SKM-1 treated with dmso at 0.1 percent for 144 hours (cell line): ENCODE measurements at regions not wholly inside any gene's neighbourhood (a gene's known extent, or its start where the extent isn't known, plus 50 kb on each side); places are given as distances from the start of the nearest gene placed in this dataset.

Experiments used
- DNase-seq: peaks from one replicate; lab custom pipeline; 2025; ENCODE audit not compliant: unreplicated experiment; lab: John Stamatoyannopoulos, UW

DNA sequence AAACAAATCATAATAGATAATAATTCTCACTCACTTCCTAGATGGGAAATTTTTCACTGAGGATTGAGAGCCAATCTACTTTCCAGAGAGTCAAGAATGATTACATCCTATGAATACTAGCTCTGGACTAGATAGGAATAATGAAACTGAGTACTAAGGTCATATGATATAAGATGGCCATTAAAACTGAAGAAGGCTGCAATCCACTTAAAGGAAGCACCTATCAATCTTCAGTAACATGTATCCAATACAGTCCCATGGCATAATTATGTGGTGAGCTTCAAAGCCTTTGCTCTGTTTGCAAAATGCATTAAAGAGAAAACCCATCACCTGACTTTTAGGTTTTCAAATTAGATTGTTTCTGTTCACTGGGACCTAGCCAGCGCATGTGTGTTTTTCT is 398.0 kb upstream of the MEIS1 start:
- DNase-seq, result no peak

GRCh38 chr2:66034467-66034866 is 400.5 kb upstream of the MEIS1 start:
- DNase-seq, result no peak

DNA sequence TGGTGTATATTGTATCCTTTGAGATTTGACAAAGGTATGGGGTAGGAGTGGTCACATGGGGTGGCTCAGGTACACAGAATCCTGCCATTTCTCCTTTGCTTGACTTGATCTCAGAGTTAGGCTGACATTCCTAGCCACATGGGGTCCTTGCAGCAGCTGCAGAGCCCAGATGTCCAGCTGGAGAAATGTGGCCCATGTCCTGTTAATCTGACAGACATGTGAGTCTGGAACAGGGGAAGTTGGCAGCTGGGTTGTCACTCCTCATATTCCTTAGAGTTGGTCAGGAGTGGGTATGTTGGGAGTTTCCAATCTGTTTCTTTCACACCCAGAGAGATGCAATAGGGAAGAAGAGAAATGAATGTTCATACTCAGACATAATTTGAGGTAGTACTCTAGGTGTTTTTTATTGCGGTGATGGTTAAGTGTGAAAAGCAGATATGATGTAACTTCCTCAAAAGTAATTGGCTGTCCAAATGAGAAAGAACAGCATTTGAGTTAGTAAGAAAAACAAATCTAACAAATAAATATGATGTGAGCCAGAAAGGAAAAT is 402.6 kb upstream of the MEIS1 start:
- DNase-seq, result peak; percentile 8

- no peak for DNase-seq
Measured at GRCh38 chr2:66031236-66031635, 403.7 kb upstream of the MEIS1 start.

GRCh38 chr2:66030553-66030952 is 404.4 kb upstream of the MEIS1 start:
- no peak for DNase-seq

DNA sequence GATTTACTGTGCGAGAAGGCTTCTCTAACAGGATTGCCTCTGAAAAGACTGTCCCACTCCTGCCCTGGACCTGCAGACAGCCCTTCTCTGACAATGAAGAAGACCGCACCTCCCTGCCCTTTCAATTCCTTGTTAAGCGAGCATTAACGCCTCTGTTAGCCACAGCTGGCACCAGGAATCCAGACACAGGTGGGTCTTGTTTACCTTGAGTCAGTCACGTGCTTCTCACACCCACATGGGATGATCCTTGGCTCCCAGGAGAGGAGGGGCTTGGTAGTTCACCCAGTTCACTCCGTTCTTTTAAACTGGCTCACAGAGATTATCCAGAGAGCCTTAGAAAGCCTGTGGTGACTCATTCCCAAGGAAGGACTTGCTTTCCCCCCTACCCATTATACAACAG is 410.5 kb upstream of the MEIS1 start:
- DNase-seq, result no peak

DNA sequence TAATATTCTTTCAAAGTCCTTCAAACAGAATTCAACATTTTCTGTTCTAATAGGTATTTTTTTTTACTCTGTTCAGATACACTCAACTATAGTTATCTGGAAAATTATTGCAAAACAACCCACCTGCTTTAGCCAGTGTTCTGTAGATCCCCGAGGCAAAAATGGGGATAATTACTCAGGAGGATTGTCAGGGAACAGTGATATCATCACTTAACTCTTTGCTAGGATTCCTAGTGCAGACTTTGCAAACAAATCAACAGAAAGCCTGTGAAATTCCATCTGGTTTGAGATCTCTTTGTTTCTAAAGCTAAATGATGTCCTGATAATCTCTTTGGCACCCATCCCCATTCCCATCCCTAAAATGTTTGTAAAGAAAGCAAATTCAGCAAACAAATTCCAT is 413.6 kb upstream of the MEIS1 start:
- no peak for DNase-seq

DNA sequence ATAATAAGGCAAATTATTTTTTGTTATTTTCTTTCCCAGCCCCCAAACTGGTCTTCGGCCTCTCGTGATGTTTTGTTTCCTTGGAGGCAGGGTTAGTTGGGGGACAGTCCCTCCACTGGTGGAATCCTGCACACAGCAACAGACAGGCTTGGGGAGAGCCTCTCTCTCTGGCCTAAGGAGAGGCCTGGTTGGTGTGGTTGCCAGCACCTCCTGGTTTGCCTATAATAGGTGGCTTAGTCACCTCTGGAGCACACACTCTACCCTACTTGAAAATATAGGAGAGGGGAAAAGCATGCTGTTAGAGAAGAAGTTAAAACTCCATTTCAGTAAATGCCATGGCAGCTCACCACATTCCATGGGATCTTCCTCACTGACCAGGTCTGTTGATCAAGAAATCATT is 417.2 kb upstream of the MEIS1 start:
- DNase-seq, result no peak

DNA sequence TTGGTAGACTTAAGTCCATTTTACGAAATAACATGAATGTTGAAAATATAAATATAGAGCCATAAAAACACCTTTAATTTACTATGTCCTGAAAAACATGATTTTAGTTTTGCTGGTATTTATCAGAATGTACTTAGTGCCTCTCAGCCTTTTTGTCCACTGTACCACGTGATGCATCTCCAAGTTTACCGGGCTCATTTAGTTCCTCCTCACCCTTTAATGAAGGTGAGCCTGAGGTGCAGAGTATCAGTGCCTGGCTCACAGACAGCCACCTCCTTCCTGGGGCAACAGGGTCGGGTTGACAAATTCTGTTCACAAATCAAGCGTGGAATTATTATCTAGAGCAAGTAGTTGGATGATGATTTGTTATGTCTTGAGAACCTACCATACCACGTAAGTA is 420.5 kb upstream of the MEIS1 start:
- DNase-seq, result no peak

GRCh38 chr2:66013456-66013855 is 421.5 kb upstream of the MEIS1 start:
- DNase-seq, result no peak

- DNase-seq, result no peak
Measured at GRCh38 chr2:66003931-66004330, 431.0 kb upstream of the MEIS1 start.

DNA sequence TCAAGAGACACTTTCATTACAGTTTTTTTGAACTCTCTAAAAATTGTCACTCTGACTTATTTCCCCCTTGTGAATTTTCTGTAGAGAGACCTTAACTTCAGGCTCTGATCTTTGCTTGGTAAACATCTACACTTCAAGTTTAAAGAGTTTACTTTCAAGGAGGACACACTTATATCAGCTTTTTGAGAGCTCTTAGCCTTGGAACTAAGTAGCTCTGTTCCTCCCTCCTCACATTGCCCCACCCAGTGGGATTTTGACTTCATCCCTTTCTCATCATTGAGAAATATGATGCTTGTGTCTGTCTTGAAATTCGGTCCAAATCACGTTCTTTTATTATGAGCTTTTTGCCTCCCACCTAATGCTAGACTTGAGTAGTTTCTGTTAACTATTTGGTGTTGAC is 433.4 kb upstream of the MEIS1 start:
- no peak for DNase-seq

DNA sequence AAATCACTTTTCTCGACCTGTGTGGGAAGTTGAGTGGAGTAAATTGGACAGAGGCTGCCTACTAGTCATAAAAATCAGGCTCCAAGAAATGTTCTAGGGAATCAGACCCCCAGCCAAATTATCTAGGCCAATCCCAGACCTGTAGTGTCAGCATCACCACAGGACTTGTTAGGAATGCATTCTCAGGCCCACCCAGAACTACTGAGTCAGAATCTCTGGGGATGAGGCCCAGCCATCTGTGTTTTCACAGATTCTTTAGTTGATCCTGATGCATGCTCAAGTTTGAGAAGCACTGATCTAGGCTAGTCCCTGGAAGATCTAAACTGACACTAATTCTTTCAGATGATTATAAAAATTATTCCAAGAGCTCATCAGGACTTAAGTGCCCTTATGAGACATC is 434.0 kb upstream of the MEIS1 start:
- no peak for DNase-seq

DNA sequence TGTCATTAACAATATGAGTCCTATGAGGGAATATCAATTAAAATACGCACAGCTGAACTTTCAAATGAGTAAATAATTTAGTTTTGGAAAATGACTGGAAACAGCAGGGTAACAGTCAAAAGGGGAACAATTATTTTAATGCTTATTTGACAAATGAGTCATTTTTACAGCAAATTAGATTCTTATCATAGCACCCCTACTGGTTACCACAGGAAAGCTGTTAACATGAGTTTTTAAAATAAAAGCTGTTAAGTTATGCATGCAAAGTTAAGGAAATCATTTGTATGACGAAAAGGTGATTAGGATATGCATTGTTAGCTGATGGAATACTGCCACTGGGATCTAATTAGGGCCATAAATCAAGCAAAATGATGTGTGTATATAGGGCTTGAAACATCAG is 435.1 kb upstream of the MEIS1 start:
- no peak for DNase-seq

- no peak for DNase-seq
Measured at GRCh38 chr2:65999103-65999502, 435.8 kb upstream of the MEIS1 start.

DNA sequence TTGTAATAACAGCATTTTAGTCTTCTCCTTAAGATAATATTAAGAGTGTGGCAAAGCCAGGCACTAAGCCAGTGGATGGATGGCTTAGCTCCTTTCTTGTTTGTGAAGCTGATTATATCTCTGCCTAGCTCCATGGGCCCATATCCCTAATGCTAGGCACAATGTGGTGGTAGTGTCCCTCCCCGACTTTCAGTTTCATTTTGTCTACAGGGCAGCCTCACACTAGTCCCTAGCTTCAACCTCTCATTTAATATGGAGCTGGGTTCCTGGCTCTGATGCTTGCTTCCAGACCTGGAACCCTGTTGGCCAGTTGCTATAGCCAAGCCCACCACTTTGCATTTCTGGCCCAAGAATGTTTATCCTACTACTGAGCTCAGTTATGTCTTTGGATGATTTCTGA is 437.0 kb upstream of the MEIS1 start:
- no peak for DNase-seq

- no peak for DNase-seq
Measured at GRCh38 chr2:65992198-65992554, 442.7 kb upstream of the MEIS1 start.

GRCh38 chr2:65991381-65992197 is 443.3 kb upstream of the MEIS1 start:
- DNase-seq, result no peak

DNA sequence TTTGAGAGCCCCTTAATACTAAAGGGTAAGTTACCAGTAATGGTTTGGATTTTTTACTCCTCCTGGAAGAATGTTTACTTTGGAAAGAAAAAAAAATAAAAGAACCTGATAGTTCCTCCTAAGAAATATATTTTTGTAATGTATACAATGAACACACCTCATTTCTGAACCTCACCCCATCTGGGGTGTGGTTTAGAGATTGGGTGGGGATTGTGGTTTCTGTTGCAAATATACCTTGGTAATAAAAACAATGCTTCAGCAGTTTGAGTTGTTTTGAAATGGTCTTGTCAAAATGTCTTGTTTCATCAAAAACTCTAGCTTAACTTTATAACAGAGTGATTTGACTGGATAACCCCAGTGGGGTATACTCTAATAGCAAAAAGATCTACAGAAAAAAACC is 448.9 kb upstream of the MEIS1 start:
- DNase-seq, result no peak

DNA sequence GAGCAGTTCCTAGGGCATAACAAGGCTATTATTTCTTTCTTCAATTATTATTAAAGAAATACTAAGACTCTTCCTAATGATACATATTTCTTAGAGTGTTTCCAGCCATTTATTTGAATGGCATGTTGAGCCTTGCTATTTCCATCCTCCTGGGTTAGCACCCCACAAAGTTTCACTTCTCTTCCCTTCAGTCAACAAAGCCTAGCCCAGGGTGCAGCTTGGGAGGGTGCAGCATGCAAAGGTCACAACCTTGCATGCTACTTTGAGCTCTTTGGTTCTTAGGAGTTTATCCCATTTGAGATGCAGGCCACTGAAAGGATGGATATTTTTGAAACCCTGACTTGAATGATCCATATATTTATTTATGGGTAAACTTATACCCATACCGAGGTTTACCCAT is 454.4 kb upstream of the MEIS1 start:
- no peak for DNase-seq

GRCh38 chr2:65979446-65979845 is 455.5 kb upstream of the MEIS1 start:
- DNase-seq, result no peak

DNA sequence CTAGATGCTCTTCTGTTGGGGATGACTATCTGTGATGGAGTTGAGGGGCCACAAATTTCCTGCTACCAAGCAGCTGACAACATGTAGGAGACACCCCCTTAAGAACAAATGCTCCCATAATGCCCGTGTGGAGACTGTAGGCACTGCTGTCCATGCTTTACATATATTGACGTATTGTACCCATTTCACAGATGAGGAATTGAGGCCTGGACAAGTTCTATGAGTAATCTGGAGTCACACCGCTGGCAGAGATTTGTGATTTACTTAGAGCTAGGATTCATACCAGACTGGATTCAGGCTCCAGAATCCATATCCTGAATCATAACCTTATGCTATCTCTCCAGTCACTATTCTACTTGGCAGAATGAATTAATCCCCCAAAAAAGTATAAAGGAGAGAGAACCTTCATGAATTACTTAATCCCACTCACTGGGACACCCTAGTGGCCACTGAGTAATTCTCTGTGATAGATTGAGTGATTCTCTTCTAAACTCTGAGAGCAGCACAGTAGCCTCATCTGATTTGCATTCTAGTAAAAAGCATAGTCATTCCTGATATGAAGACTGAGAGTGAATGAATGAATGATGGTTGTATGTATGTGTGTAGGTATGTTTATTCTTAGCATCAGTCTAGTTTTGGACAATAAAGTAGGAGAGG is 460.7 kb upstream of the MEIS1 start:
- DNase-seq, result no peak

DNA sequence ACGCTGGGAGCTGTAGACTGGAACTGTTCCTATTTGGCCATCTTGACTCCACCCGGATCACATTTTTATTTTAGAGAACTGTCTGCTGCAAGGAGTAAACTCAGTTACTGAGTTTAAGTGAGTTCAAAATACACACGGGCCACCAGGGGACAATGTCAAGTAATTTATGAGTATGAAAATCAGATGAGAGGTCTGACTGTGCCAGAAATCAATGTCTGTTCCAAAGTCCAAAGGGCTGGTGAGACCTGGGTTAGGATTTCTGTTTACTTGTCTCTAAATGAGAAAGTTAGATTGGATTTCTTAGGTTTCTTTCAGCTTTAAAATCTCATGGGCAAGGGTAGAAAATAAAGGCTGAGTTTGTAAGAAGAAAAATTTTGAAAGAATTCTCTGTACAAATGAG is 465.8 kb upstream of the MEIS1 start:
- no peak for DNase-seq
